PC-9 (cell line): ENCODE measurements at regions not wholly inside any gene's neighbourhood (a gene's known extent, or its start where the extent isn't known, plus 50 kb on each side); places are given as distances from the start of the nearest gene placed in this dataset.

Source experiments
- CTCF ChIP-seq: fragments of 200-600 bp; sonication (generic); conservative IDR thresholded peaks from 2 replicates; pipeline ENCODE4 v1.6.1; 2017; ENCODE audit warnings: mixed run types, antibody characterized with exemption, mild to moderate bottlenecking, moderate library complexity
- EZH2 ChIP-seq: fragments of 200-600 bp; sonication (generic); IDR thresholded peaks from 2 replicates; pipeline ENCODE4 v1.8.0; 2017; ENCODE audit warnings: antibody characterized with exemption, low read depth

- TF ChIP-seq CTCF (no peak), EZH2 (no peak)
These were observed 106.8 kb upstream of the VAMP7 start for GRCh38 chrX:155774387-155774786.
